ENCODE measurements at regions not wholly inside any gene's neighbourhood (a gene's known extent, or its start where the extent isn't known, plus 50 kb on each side); places are given as distances from the start of the nearest gene placed in this dataset.
A peak's percentile ranks its signal among the peaks of the same experiment; 100 is the strongest.

DNA sequence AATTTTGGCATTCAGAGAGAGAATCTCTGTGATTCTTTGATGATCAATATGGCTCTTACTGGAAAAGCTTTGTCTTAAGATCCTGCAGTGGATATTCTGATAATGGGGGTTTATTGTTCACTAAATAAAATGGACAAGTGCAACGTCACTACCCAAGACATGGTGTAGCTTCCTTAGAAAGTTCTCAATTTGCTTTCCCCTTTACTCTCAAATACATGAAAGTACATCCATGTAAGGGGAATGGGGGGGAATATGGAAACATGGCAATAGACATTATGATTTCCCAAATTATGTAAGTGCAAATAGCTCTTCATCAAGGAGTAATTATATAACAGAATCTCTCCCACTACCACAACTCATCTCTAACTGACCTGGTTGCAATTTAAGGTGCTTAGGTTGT, 126.3 kb upstream of the DPYD start:
- no peak overlapping the region for H2AK5ac ChIP-seq (ENCODE audit: low read length, severe bottlenecking)
- H3K4me1 ChIP-seq (ENCODE audit: control insufficient read depth, insufficient read depth, low read depth, low read length): peaks cover 11% of the 10 kb centered on the region
- H3K9me3 ChIP-seq (ENCODE audit: control insufficient read depth, low read length): no peaks in the 10 kb centered on the region
- H2BK5ac ChIP-seq (ENCODE audit: low read depth, low read length, poor library complexity, severe bottlenecking): no peak overlapping the region
- no peak overlapping the region for H2BK120ac ChIP-seq (ENCODE audit: low read depth, low read length)
- H2BK15ac ChIP-seq (ENCODE audit: low read depth, poor library complexity, severe bottlenecking): no peak overlapping the region
- H2BK12ac ChIP-seq (ENCODE audit: low read length in 2 of 2): no peak overlapping the region
- H4K8ac ChIP-seq (ENCODE audit: low read length): no peak overlapping the region
- no peak overlapping the region for H3K4ac ChIP-seq (ENCODE audit: low read depth in 1 of 2, low read length in 2 of 2)
- H3K27ac ChIP-seq (ENCODE audit: low read length, poor library complexity, severe bottlenecking): no peak overlapping the region
- H3K79me1 ChIP-seq (replicated peaks; ENCODE audit: low read length, poor library complexity, severe bottlenecking): no peaks in the 10 kb centered on the region
- no peak overlapping the region for H4K91ac ChIP-seq (ENCODE audit: low read length)
- H3K27me3 ChIP-seq (ENCODE audit: control insufficient read depth in 1 of 2, insufficient read depth in 1 of 2, low read length in 2 of 2): peaks cover 12 to 26% of the 10 kb centered on the region in 2 experiments
- no peak overlapping the region for H2AFZ ChIP-seq (ENCODE audit: low read depth, low read length)
- H3K36me3 ChIP-seq (ENCODE audit: control insufficient read depth in 1 of 2, insufficient read depth in 2 of 2, low read depth in 1 of 2, low read length in 2 of 2): no peaks in the 10 kb centered on the region
- WGBS: no CpG with 5 or more reads among the region's 1 CpG
- DNase-seq: no peak
- no peak overlapping the region for H3K9ac ChIP-seq (ENCODE audit: low read length)
- no peak overlapping the region for H3K4me2 ChIP-seq (ENCODE audit: low read length, poor library complexity, severe bottlenecking)
- H3K23ac ChIP-seq (ENCODE audit: low read length in 2 of 2): no peak overlapping the region
- no peak overlapping the region for H3K4me3 ChIP-seq (ENCODE audit: insufficient read depth in 1 of 2, low read depth in 1 of 2, low read length in 2 of 2)
- no peak overlapping the region for H3K14ac ChIP-seq (ENCODE audit: low read length in 2 of 2)
- H3K18ac ChIP-seq (ENCODE audit: low read depth in 1 of 2, low read length in 2 of 2): no peak overlapping the region

DNA sequence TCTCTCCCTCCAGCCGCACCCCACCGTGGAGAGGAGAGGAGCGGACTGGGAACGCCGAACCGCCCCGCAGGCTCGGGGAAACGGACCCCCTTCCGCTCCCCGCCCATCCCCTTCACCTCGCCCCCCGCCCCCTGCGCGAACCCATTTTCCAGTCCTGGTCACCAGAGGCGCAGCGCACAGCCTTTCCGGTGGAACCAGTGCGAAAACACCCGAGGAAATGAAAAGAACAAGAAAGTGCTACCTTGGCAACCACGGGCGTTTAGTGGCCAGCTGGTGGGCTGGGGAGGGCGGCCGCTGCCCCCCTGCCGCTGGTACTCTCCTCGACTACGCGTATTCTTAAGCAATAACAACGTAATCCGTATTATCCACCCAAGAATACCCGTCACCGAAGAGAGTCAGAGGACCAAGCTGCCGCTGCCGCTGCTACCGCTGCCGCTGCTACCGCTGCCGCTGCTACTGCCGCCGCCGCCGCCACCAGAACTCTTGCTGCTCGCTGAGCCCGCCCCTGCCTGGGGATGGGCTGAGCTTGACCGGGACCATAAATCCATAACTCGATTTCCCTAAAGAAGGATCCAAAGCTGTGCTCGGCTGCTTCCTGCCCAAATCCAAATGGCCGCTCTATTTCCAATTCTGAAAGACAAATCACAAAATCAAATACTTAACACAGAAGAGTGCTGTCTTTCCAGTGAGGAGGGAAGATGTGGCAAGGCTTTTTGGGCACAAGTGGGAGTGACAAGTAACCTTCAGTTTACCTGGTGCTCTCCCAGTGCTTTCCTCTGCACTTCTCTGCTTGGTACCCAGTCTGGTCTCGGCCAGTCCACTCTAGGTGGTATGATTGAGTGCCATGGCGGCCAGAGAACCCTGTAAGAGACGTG, 125.2 kb upstream of the DPYD start:
- H4K91ac ChIP-seq (ENCODE audit: low read length): peak overlapping the region; percentile 47
- no peak overlapping the region for H2AK5ac ChIP-seq (ENCODE audit: low read length, severe bottlenecking)
- no peak overlapping the region for H2BK5ac ChIP-seq (ENCODE audit: low read depth, low read length, poor library complexity, severe bottlenecking)
- peak overlapping the region in 1 of 2 experiments; percentile 37 for H2BK12ac ChIP-seq (ENCODE audit: low read length in 2 of 2)
- peak; percentile 51 for DNase-seq
- no peaks in the 10 kb centered on the region for H3K79me1 ChIP-seq (replicated peaks; ENCODE audit: low read length, poor library complexity, severe bottlenecking)
- H3K27ac ChIP-seq (ENCODE audit: low read length, poor library complexity, severe bottlenecking): no peak overlapping the region
- H4K8ac ChIP-seq (ENCODE audit: low read length): no peak overlapping the region
- H2AFZ ChIP-seq (ENCODE audit: low read depth, low read length): peak overlapping the region; percentile 81
- peak overlapping the region; percentile 83 for H3K9ac ChIP-seq (ENCODE audit: low read length)
- peak overlapping the region in 1 of 2 experiments; percentile 87 for H3K18ac ChIP-seq (ENCODE audit: low read depth in 1 of 2, low read length in 2 of 2)
- 5% methylated on average over 42 of the region's 51 CpGs for WGBS
- H3K4me1 ChIP-seq (ENCODE audit: control insufficient read depth, insufficient read depth, low read depth, low read length): peaks cover 11% of the 10 kb centered on the region
- peak overlapping the region in 1 of 2 experiments; percentile 30 for H3K4ac ChIP-seq (ENCODE audit: low read depth in 1 of 2, low read length in 2 of 2)
- peak overlapping the region in 1 of 2 experiments; percentile 90 for H3K14ac ChIP-seq (ENCODE audit: low read length in 2 of 2)
- H2BK15ac ChIP-seq (ENCODE audit: low read depth, poor library complexity, severe bottlenecking): peak overlapping the region; percentile 30
- H3K36me3 ChIP-seq (ENCODE audit: control insufficient read depth in 1 of 2, insufficient read depth in 2 of 2, low read depth in 1 of 2, low read length in 2 of 2): no peaks in the 10 kb centered on the region
- peak overlapping the region; percentile 85 to 87 for H3K4me3 ChIP-seq (ENCODE audit: insufficient read depth in 1 of 2, low read depth in 1 of 2, low read length in 2 of 2)
- H2BK120ac ChIP-seq (ENCODE audit: low read depth, low read length): no peak overlapping the region
- H3K27me3 ChIP-seq (ENCODE audit: control insufficient read depth in 1 of 2, insufficient read depth in 1 of 2, low read length in 2 of 2): peaks cover 12 to 26% of the 10 kb centered on the region in 2 experiments
- H3K23ac ChIP-seq (ENCODE audit: low read length in 2 of 2): peak overlapping the region in 1 of 2 experiments; percentile 83
- peak overlapping the region; percentile 86 for H3K4me2 ChIP-seq (ENCODE audit: low read length, poor library complexity, severe bottlenecking)
- H3K9me3 ChIP-seq (ENCODE audit: control insufficient read depth, low read length): no peaks in the 10 kb centered on the region

DNA sequence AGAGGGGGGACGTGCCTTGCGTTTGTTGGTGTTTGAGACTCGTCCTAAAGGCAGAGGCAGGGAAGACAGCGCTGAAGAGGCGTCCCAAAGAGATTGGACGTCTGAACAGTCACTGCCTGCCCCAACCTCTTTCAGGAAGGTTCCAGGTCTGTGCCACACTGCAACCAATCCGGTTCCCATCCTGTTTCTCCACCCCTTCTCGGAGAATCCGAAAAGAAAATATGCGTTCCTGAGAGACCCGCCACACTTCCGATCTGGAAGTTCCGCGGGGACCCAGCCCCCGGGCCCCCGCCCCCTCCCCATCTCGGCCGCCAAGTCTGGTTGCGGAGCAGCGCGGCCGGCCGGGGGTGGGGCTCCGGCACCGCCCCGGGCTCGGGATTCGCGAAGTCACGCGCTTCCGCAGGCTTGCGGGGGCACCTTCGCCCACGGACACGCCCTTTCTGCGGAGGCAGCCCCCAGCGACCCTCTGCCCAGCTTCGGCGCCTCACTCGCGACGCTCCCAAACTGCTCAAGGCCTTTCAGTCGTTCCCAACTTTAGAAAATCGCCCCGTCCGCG, 124.5 kb upstream of the DPYD start:
- Histone ChIP-seq H3K27me3 (ENCODE audit: control insufficient read depth in 1 of 2, insufficient read depth in 1 of 2, low read length in 2 of 2) (peaks cover 12 to 24% of the 10 kb centered on the region in 2 experiments), H3K79me1 (replicated peaks; ENCODE audit: low read length, poor library complexity, severe bottlenecking) (no peaks in the 10 kb centered on the region), H2BK15ac (ENCODE audit: low read depth, poor library complexity, severe bottlenecking) (no peak overlapping the region), H2BK5ac (ENCODE audit: low read depth, low read length, poor library complexity, severe bottlenecking) (no peak overlapping the region), H2AFZ (ENCODE audit: low read depth, low read length) (peak overlapping the region; percentile 81), H3K4ac (ENCODE audit: low read depth in 1 of 2, low read length in 2 of 2) (peak overlapping the region in 1 of 2 experiments; percentile 30), H2AK5ac (ENCODE audit: low read length, severe bottlenecking) (no peak overlapping the region), H3K4me1 (ENCODE audit: control insufficient read depth, insufficient read depth, low read depth, low read length) (peaks cover 11% of the 10 kb centered on the region), H3K4me2 (ENCODE audit: low read length, poor library complexity, severe bottlenecking) (peak overlapping the region; percentile 86), H3K9ac (ENCODE audit: low read length) (peak overlapping the region; percentile 83), H2BK12ac (ENCODE audit: low read length in 2 of 2) (no peak overlapping the region), H3K9me3 (ENCODE audit: control insufficient read depth, low read length) (no peaks in the 10 kb centered on the region), H3K27ac (ENCODE audit: low read length, poor library complexity, severe bottlenecking) (no peak overlapping the region), H3K18ac (ENCODE audit: low read depth in 1 of 2, low read length in 2 of 2) (peak overlapping the region in 1 of 2 experiments; percentile 87), H3K23ac (ENCODE audit: low read length in 2 of 2) (peak overlapping the region in 1 of 2 experiments; percentile 83), H4K8ac (ENCODE audit: low read length) (no peak overlapping the region), H3K4me3 (ENCODE audit: insufficient read depth in 1 of 2, low read depth in 1 of 2, low read length in 2 of 2) (peak overlapping the region; percentile 85 to 87), H3K36me3 (ENCODE audit: control insufficient read depth in 1 of 2, insufficient read depth in 2 of 2, low read depth in 1 of 2, low read length in 2 of 2) (no peaks in the 10 kb centered on the region), H4K91ac (ENCODE audit: low read length) (no peak overlapping the region), H3K14ac (ENCODE audit: low read length in 2 of 2) (peak overlapping the region in 1 of 2 experiments; percentile 90), H2BK120ac (ENCODE audit: low read depth, low read length) (no peak overlapping the region)
- WGBS: under 1% methylated on average over 39 of the region's 48 CpGs
- peak; percentile 37 for DNase-seq

DNA sequence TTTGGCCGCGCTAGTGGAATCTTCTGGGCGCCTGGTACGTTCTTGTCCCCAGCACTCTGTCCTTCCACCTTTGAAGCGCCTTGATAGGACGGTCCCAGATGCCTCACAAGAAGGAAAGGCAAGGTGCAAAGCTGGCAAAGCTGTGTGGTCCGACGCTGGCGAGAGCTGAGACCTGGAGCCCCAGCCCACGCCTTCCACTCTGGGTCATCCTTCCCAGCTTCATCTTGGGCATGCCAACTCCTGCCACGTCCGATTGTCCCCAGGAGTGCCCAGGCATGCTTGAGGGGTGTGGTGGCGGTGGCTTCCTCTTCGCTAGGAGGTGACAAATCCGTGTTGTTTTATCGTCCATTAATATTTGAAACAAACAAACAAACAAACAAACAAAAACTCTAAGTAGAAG, 123.9 kb upstream of the DPYD start:
- 44% methylated on average over 7 of the region's 16 CpGs for WGBS
- H2BK120ac ChIP-seq (ENCODE audit: low read depth, low read length): no peak overlapping the region
- H3K9me3 ChIP-seq (ENCODE audit: control insufficient read depth, low read length): no peaks in the 10 kb centered on the region
- H2BK12ac ChIP-seq (ENCODE audit: low read length in 2 of 2): no peak overlapping the region
- no peak overlapping the region for H3K27ac ChIP-seq (ENCODE audit: low read length, poor library complexity, severe bottlenecking)
- peaks cover 11 to 19% of the 10 kb centered on the region in 2 experiments for H3K27me3 ChIP-seq (ENCODE audit: control insufficient read depth in 1 of 2, insufficient read depth in 1 of 2, low read length in 2 of 2)
- no peaks in the 10 kb centered on the region for H3K79me1 ChIP-seq (replicated peaks; ENCODE audit: low read length, poor library complexity, severe bottlenecking)
- H3K36me3 ChIP-seq (ENCODE audit: control insufficient read depth in 1 of 2, insufficient read depth in 2 of 2, low read depth in 1 of 2, low read length in 2 of 2): no peaks in the 10 kb centered on the region
- no peak overlapping the region for H3K4ac ChIP-seq (ENCODE audit: low read depth in 1 of 2, low read length in 2 of 2)
- H2AK5ac ChIP-seq (ENCODE audit: low read length, severe bottlenecking): no peak overlapping the region
- peaks cover 11% of the 10 kb centered on the region for H3K4me1 ChIP-seq (ENCODE audit: control insufficient read depth, insufficient read depth, low read depth, low read length)
- H3K18ac ChIP-seq (ENCODE audit: low read depth in 1 of 2, low read length in 2 of 2): no peak overlapping the region
- no peak overlapping the region for H4K91ac ChIP-seq (ENCODE audit: low read length)
- no peak overlapping the region for H2BK15ac ChIP-seq (ENCODE audit: low read depth, poor library complexity, severe bottlenecking)
- peak overlapping the region in 1 of 2 experiments; percentile 85 for H3K4me3 ChIP-seq (ENCODE audit: insufficient read depth in 1 of 2, low read depth in 1 of 2, low read length in 2 of 2)
- H3K4me2 ChIP-seq (ENCODE audit: low read length, poor library complexity, severe bottlenecking): peak overlapping the region; percentile 53
- H3K14ac ChIP-seq (ENCODE audit: low read length in 2 of 2): no peak overlapping the region
- DNase-seq: no peak
- no peak overlapping the region for H4K8ac ChIP-seq (ENCODE audit: low read length)
- H3K23ac ChIP-seq (ENCODE audit: low read length in 2 of 2): no peak overlapping the region
- H2AFZ ChIP-seq (ENCODE audit: low read depth, low read length): no peak overlapping the region
- peak overlapping the region; percentile 83 for H3K9ac ChIP-seq (ENCODE audit: low read length)
- no peak overlapping the region for H2BK5ac ChIP-seq (ENCODE audit: low read depth, low read length, poor library complexity, severe bottlenecking)

Measured in mesenchymal stem cell (in vitro differentiated cells and primary cell).